MCF 10A (cell line): ENCODE measurements at regions not wholly inside any gene's neighbourhood (a gene's known extent, or its start where the extent isn't known, plus 50 kb on each side); places are given as distances from the start of the nearest gene placed in this dataset.

Experiments used
- BruUV-seq: library from RNA; stranded (reverse); fragments of 400-500 nt; replicated peaks from 2 replicates; lab custom pipeline; 2021; lab: Mats Ljungman, UMichigan
- CTCF ChIA-PET: fragments of 300-600 bp; sonication (Branson Sonifier 250); formaldehyde crosslinking; extraction: SDS; loops from one replicate; lab custom pipeline; 2021; ENCODE audit warnings: antibody characterized with exemption, inconsistent platforms; lab: Yijun Ruan, JAX
- POLR2A ChIA-PET: fragments of 300-600, 350-650 bp; sonication (Branson Sonifier 250); formaldehyde crosslinking; extraction: SDS; loops from one replicate; lab custom pipeline; 2020; ENCODE audit warnings: antibody characterized with exemption, inconsistent platforms; lab: Yijun Ruan, JAX
- DNase-seq: peaks from one replicate; pipeline ENCODE4 v3.0.0-alpha.2; 2018; ENCODE audit not compliant: unreplicated experiment
- H3K27ac Mint-ChIP-seq: one replicate; pipeline ENCODE4 v1.8.0; 2022; ENCODE audit warnings: mild to moderate bottlenecking, low read depth, mixed read lengths; ENCODE audit not compliant: unreplicated experiment
- H3K27me3 Mint-ChIP-seq: one replicate; pipeline ENCODE4 v1.8.0; 2022; ENCODE audit warnings: mixed read lengths; ENCODE audit not compliant: insufficient read depth, unreplicated experiment
- H3K36me3 Mint-ChIP-seq: one replicate; pipeline ENCODE4 v1.8.0; 2022; ENCODE audit warnings: mild to moderate bottlenecking, moderate library complexity, mixed read lengths; ENCODE audit not compliant: insufficient read depth, unreplicated experiment
- H3K4me1 Mint-ChIP-seq: one replicate; pipeline ENCODE4 v1.8.0; 2022; ENCODE audit warnings: mixed read lengths; ENCODE audit not compliant: insufficient read depth, unreplicated experiment
- H3K4me3 Mint-ChIP-seq: one replicate; pipeline ENCODE4 v1.8.0; 2022; ENCODE audit warnings: mild to moderate bottlenecking, moderate library complexity, mixed read lengths; ENCODE audit not compliant: unreplicated experiment
- H3K9me3 Mint-ChIP-seq: one replicate; pipeline ENCODE4 v1.8.0; 2022; ENCODE audit warnings: mixed read lengths; ENCODE audit not compliant: unreplicated experiment
- CTCF ChIP-seq: fragments of 200-600 bp; IDR thresholded peaks from one replicate; pipeline ENCODE4 v1.8.0; 2022; ENCODE audit warnings: antibody characterized with exemption, mild to moderate bottlenecking; ENCODE audit not compliant: unreplicated experiment
- intact Hi-C: fragments of 100-400 bp; cut with micrococcal nuclease; formaldehyde crosslinking; loops from 2 replicates; pipeline ENCODE4 v1.14.1; 2022

- H3K4me3 Mint-ChIP-seq: no peak overlapping the region
- no peaks in the 10 kb centered on the region for H3K4me1 Mint-ChIP-seq
- CTCF ChIA-PET: interaction anchor here (0.8 to 1.6 kb wide), 5 partner anchors 12 to 310 kb away, joined by 3 to 6 read pairs (median 4); no protein-coding TSS in a partner anchor
- H3K9me3 Mint-ChIP-seq: peaks cover 6% of the 10 kb centered on the region
- no peak overlapping the region for H3K27ac Mint-ChIP-seq
- intact Hi-C loops: no loop called here
- no peaks in the 10 kb centered on the region for H3K27me3 Mint-ChIP-seq
- POLR2A ChIA-PET: no interaction called here
- TF ChIP-seq CTCF: peak; percentile 55
- BruUV-seq: no TSS peak
- peak; percentile 51 for DNase-seq
- H3K36me3 Mint-ChIP-seq: no peaks in the 10 kb centered on the region
Measured at GRCh38 chr16:9256196-9256595, 164.8 kb downstream of the HAPSTR1 start.

GRCh38 chr16:9257843-9258242 lies 166.4 kb downstream of the HAPSTR1 start:
- ChIA-PET POLR2A (interaction anchor here (0.6 kb wide), 1 partner anchor 1124 kb away, joined by 3 read pairs; no protein-coding TSS in a partner anchor), CTCF (interaction anchor here (0.5 to 4.8 kb wide), 19 partner anchors 10 to 1532 kb away, joined by 3 to 27 read pairs (median 3); no protein-coding TSS in a partner anchor)
- intact Hi-C loops: loop anchor here (2.0 kb wide), 1 partner anchor 923 kb away; no protein-coding TSS in a partner anchor
- DNase-seq: no peak
- H3K4me3 Mint-ChIP-seq: no peak overlapping the region
- H3K36me3 Mint-ChIP-seq: no peaks in the 10 kb centered on the region
- no peaks in the 10 kb centered on the region for H3K9me3 Mint-ChIP-seq
- H3K27me3 Mint-ChIP-seq: no peaks in the 10 kb centered on the region
- no peaks in the 10 kb centered on the region for H3K4me1 Mint-ChIP-seq
- H3K27ac Mint-ChIP-seq: no peak overlapping the region
- no TSS peak for BruUV-seq
- no peak for TF ChIP-seq CTCF

- intact Hi-C loops: loop anchor here (2.0 kb wide), 1 partner anchor 922 kb away; no protein-coding TSS in a partner anchor
- Mint-ChIP-seq H3K27me3 (no peaks in the 10 kb centered on the region), H3K27ac (no peak overlapping the region), H3K4me1 (no peaks in the 10 kb centered on the region), H3K9me3 (no peaks in the 10 kb centered on the region), H3K4me3 (no peak overlapping the region), H3K36me3 (no peaks in the 10 kb centered on the region)
- ChIA-PET POLR2A (interaction anchor here (0.6 kb wide), 1 partner anchor 1123 kb away, joined by 3 read pairs; no protein-coding TSS in a partner anchor), CTCF (interaction anchor here (0.6 to 4.8 kb wide), 23 partner anchors 11 to 1542 kb away, joined by 3 to 27 read pairs (median 3); partner anchors contain the start of gene GRIN2A)
- no TSS peak for BruUV-seq
- peak; percentile 50 for TF ChIP-seq CTCF
- peak; percentile 49 for DNase-seq
Measured at GRCh38 chr16:9258423-9259051, 167.1 kb downstream of the HAPSTR1 start.

GRCh38 chr16:9259914-9260608 lies 168.6 kb downstream of the HAPSTR1 start:
- no peak overlapping the region for H3K4me3 Mint-ChIP-seq
- H3K27ac Mint-ChIP-seq: no peak overlapping the region
- BruUV-seq: no TSS peak
- no peaks in the 10 kb centered on the region for H3K9me3 Mint-ChIP-seq
- CTCF ChIA-PET: interaction anchor here (0.6 to 4.8 kb wide), 7 partner anchors 10 to 1467 kb away, joined by 3 to 27 read pairs (median 3); no protein-coding TSS in a partner anchor
- H3K27me3 Mint-ChIP-seq: no peaks in the 10 kb centered on the region
- POLR2A ChIA-PET: no interaction called here
- intact Hi-C loops: loop anchor here (2.0 kb wide), 1 partner anchor 921 kb away; no protein-coding TSS in a partner anchor
- no peak for DNase-seq
- no peak for TF ChIP-seq CTCF
- no peaks in the 10 kb centered on the region for H3K4me1 Mint-ChIP-seq
- H3K36me3 Mint-ChIP-seq: no peaks in the 10 kb centered on the region
